CD4-positive, alpha-beta T cell treated with Interleukin-15 for 1 hour (primary cell): ENCODE measurements at regions not wholly inside any gene's neighbourhood (a gene's known extent, or its start where the extent isn't known, plus 50 kb on each side); places are given as distances from the start of the nearest gene placed in this dataset.

Source experiments
- DNase-seq: peaks from one replicate; pipeline ENCODE4 v3.0.0-alpha.2; 2020

DNA sequence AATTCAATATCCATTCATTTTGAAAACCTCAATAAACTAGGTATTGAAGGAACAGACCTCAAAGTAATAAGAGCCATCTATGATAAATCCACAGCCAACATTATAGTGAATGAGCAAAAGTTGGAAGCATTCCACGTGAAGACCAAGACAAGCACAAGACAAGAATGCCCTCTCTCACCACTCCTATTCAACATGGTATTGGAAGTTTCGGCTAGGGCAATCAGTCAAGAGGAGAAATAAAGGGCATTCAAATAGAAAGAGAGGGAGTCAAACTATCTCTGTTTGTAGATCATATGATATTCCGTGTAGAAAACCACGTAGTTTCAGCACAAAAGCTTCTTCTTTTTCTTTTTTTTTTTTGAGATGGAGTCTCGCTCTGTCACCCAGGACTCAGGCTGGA, 550.3 kb downstream of the FSCB start:
- no peak for DNase-seq

DNA sequence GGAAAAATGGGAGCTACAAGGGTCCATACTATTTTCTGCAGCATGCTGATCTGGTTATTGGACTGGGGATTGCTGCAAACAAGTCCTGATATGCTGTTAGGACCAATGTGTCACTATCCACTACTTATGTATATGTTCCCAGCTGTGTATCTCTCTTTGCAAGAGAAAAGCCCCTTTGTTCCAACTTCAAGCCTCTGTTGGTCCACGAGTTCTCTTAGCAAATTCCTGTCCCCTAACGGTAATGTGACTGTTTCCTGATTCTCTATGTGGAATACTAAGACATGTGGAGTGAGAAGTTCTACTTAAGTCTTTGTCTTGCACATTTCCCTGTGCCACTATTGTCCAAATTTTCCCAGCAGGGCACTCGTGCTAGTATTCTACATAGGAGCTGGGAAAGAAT, 557.7 kb downstream of the FSCB start:
- DNase-seq: no peak

DNA sequence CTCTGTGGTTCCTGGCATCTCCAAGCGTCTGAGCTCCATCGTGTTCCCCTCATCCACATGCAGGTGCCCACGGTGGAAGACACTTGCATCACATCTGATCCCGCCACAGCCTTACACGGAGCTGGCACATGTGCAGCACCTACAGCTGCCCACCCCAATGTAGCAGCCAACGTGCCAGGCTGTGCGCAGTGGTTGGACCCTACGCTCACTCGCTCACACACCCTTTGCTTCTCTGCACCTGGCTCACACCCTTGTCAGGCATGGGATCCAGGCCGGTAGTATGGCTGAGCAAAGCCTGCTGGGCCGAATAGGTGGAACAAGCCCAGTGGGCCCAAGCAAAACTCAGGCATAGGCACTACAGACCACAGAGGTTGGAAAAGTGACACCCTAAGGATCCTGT, 567.2 kb downstream of the FSCB start:
- DNase-seq: no peak

DNA sequence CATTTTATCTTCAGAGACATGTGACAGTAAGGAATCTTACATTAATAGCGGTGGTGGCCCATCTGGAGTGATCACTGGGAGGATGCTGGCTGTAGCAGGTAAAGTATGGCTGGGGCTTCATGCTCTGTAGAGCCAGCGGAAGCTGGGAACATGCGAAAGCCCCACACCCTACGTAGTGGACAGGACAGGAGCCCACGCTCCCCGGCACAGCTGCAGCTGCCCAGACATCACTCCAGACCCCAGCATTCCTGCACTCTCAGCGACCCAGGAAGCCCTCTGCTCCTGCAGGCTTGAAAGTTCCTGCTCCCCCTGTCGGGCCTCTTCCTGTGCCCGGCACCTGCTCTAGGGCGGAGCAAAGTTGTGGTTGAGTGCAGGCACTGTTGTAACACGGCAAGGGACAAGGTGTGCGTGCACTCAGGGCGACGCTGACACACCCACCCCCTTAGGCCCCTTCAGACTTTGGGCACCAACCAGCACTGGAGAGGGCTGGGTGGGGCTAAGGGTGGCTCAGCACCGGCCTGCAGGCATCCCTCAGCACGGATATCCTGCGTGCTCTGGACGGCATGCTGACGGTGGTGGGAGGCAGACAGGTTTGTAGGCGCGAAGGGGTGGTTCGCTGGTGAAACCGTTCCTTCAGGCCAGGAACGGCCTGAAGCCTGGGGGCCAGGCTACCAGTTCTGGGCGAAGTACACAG, 568.3 kb downstream of the FSCB start:
- DNase-seq: no peak

DNA sequence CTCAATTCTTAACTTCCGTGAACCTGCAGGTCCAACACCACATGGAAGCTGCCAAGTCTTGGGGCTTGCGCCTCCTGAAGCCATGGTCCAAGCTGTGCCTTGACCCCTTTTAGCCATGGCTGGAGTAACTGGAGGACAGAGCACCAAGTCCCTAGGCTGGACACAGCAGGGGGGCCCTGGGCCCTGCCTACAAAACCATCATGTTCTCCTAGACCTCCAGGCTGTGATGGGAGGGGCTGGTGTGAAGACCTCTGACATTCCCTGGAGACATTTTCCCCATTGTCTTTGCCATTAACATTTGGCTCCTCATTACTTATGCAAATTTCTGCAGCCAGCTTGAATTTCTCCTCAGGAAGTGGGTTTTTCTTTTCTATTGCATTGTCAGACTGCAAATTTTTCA, 570.1 kb downstream of the FSCB start:
- no peak for DNase-seq

DNA sequence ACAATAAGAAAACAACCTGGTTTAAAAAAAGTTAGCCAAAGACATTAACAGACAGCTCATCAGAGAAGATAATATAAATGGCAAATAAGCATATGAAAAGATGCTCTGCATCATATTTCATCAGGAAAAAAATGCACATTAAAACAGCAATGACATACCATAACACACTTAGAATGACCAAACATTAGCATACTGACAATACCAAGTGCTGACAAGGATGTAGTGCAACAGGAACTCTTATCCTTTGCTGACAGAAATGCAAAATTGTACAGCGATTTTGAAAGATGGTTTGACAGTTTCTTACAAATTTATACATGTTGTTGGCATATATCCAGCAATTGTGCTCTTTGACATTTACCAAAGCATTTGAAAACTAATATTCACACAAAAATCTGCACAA, 573.0 kb downstream of the FSCB start:
- DNase-seq: no peak

DNA sequence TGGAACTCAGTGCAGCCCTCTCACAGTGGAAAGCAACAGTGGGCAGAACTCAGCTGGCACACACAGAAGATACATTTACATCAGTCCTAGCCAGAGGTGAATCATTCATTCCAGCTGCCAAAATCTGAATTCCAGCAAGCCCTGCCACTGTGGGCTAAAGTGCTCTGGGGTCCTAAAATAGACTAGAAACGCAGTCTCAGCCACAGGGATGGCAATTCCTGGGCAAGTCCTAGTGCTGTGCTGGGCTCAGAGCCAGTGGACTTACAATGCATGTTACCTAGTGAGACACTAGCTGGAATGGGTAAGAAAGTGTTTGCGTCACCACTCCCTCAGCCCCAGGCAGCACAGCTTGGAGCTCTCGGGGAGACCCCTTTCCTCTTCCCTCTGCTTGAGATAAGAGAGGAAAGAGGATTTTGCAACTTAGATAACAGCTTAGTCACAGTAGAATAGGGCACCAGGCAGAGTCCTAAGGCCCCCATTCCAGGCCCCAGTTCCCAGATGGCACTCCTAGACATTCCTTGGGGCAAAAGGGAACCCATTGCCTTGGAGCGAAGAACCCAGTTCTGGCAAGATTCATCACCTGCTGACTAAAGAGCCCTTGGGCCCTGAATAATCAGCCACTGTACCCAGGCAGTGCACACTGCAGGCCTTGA, 592.9 kb downstream of the FSCB start:
- no peak for DNase-seq

DNA sequence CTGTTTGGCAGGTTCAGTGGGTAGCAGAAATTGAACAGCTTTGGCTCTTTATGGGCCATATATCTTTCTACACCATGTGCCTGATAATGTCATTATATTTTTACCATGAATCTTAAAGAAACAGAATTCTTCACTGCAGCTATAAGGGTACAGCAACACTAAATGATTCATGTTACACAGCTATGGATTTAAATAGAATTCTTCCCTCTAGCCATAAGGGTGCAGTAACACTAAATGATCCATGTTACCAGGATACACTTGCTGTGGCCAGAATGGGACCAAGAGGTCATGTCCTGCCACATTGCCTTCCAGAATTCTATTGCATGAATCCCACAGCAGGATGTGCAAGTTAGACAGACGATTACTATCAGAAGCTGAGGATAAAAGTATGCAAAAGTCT, 603.9 kb downstream of the FSCB start:
- DNase-seq: no peak

DNA sequence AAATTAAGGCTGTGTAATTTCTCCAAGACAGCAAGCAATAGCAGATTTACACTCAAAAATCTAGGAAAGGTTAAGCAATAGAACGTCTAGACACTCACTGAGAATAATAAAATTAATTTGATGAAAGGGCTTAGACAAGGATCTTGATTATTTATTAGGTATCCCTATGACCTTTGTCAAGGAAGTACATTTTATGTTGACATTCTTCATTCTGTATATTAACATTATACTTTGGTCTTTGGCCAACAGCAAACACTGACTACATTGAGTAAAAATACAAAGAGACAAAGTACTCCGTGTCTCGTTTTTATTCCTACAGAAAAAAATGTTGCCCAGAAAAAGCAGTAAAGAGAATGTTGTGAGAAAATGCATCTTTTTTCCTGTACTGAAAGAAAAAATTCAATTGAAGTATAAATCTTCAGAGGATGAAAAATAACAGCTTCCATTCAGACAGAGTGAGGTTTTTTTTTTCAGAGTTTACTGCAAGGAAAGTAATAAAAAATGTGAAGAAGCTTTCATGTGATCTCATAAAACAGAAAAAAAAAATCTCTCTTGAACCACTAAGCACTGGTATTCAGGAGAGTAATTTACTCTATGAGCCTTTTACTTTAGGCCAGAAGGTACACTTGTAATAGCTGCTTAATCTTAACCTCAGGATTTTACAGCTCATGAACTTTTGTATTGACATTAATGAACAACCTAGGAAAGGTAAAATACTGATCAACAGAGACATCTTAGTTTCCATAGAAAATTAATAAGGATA, 605.0 kb downstream of the FSCB start:
- DNase-seq: no peak

DNA sequence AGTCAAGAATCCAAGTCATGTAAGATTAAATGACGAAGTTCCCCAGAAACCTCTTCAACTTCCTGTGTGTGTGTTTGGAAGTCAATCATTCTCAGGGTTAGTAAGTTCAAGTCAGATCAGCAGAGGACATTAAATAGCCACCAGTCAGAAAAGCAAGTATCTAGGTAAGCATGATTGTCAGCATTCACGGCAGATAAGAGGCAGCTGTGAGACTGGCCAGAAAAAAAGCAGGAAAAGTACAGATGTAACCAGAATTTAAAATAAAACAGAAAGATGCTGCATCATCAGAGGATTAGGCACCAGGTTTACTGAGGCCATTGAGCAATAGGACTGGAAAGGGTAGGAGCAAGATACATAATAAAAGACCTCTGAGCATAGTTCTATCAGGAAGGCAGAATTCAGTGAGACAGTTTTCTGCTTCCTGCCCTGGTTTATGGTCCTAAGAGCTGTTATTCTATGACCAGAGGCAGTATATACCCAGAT, 606.9 kb downstream of the FSCB start:
- no peak for DNase-seq

DNA sequence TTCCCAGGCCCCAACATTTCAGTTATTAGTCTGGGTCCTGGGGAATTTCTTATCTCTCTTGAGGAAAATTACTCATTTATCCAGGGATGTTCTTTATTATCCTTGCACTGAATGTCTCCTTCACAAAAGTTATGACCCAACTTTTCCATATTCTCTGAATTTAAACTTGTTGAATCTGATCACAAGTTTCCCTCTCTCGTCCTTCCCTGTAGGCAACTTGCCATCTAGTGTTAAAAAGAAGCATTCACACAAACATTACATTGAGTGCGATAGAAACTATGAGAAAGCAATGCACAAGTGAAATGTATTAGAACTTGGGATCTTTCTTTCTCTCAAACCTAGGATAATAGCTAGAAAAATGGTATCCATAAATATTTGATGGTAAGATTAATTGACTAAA, 608.4 kb downstream of the FSCB start:
- DNase-seq: no peak

DNA sequence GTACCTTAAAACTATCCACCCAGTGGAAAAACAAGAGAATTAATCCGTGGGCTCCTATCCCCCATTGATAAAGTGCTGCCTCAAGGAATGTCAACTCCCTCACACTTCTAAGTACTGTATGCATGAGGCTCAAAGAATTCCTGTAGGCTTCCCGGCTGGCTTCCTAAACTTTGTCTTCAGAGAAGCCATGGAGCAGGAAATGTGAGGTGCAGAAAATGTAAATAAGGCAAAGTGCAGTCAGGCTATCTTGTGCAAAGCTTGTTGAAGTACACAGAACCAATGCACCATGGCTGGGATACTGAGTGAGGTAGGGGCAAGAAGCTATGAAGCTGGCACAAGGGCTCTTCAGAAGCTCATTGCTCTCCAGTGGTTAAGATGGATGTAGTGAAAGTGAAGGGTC, 611.0 kb downstream of the FSCB start:
- DNase-seq: no peak

DNA sequence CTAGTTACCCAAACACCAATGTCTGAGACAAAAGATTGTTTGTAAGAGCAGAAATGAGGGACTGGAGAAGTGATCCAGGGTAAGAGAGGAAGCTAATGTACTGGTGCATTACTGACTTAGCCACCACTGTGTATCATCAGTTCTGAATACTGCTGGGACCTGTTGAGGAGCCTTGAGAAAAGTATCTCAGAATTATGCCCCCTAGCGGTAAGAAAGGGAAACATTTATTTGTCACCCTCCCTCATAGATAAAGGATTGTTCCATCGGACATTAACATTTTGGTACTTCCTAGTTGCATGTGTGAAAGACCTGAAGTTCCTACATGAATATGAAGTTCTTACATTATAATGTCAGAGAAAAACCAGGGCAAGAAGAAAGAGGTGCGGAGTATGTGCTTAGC, 612.5 kb downstream of the FSCB start:
- DNase-seq: no peak

DNA sequence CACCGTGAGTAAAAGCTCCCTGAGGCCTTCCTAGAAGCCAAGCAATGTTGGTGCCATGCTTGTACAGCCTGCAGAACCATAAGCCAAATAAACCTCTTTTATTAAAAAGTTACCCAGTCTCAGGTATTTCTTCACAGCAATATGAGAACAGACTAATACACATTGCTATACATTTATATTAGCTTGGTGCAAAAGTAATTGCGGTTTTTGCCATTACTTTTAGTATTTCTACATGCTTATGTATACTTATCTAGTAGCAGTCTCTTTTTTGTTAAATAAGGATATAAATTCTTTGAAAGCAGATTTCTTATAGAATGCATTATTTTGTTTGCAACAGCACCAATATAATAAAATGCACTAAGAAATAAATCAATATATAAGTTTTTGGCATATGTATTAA, 619.6 kb downstream of the FSCB start:
- DNase-seq: no peak

DNA sequence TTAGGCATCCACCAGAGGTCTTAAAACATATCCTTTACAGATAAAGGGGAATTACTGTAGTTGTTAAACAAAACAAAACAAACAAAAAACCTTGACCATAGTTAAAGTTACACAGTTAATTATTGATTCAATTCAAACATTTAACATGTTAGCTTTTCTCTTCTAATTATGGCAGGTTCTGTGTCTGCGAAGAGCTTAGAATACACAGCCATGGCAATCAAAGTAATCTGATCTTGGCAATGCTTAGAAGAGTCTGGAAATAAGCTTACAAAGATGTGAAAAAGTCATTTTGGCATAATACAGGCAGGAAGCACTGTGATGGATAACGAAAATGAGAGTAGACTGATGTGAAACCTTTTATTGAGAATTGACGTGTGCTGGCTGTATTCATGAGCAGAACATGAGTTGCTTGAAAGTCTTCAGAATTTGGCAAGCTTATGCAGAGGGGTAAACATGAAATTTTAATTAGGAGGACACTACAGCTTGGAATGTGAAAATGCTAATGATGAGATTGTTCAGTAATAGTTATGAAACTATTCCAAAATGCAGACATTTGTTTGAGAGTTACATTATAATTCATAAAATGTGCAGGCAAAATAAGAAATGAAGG, 629.6 kb downstream of the FSCB start:
- no peak for DNase-seq

DNA sequence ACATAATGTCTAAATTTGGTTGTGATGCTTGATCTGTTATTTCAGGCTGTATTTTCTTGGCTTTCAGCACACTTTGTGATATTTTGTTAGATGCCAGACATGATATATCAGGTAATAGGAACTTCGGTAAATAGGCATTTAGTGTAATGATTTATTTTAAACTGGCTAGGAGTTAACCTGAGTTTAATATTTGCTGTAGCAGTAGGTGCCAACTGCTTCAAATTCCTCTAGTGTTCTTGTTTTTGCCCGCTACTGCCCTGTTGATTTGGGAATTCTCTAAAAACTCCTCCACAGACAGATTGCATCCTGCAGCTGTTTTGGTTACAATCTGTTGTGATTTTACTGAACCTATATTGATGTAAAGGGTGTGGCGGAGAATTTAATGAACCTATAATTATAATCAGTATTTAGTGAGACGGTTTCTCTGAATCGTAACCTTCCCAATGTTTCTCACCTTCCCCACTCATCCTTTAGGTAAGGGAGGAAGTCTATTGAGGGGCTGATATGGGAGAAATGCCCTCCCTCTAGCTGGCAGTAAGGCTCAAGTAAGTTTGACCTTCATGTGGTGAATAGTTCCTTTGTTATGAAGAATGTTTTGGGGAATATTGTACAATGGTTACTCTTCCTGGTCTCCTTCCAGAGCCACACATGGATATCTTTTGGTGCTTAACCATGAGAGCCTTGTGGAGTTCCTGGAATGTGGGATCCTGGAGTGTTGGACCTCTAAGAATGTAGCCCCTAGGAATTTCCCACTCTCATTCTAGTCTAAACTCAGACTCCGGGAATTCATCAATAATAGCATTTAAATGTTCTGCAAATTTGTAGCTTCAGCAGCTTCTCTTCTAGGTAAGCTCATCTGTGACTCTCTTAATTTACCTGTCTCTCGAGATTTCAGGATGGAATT, 634.1 kb downstream of the FSCB start:
- no peak for DNase-seq

DNA sequence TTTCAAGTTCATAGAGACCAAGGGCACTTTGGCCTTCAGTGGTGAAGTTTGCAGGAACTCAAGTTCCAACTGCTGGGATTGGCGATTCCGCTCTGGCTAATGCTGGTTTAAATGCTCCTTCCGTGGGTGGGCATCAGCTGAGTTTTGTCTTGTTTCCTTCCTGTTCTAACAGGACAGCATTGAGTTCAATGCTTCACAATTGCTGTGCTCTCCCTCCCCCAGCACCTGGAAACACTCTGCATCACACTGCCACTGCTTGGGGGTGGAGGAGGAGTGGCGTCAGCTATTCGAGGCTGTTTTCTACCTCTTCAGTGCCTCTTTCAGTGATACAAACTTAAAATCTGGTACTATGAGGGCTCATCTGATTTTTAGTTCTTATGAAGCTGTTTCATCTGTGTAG, 634.9 kb downstream of the FSCB start:
- DNase-seq: no peak

DNA sequence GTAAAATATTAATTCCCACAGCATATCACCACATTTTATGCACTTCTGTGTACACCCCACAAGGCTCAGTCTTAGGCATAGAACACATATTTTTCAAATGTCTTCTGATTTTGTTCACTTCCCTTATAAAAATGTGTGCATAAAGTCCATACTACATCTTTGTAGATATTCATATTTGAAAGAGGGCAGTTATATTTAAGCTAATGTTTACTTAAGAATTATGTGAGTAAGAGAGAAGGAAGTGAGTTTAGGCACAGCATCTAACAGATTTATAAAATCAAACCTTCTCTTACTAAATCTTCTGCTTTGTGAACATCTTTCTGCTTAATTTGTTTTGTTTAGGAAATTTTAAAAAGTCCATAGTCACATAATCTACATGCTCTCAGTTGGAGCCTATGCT, 648.1 kb downstream of the FSCB start:
- no peak for DNase-seq

DNA sequence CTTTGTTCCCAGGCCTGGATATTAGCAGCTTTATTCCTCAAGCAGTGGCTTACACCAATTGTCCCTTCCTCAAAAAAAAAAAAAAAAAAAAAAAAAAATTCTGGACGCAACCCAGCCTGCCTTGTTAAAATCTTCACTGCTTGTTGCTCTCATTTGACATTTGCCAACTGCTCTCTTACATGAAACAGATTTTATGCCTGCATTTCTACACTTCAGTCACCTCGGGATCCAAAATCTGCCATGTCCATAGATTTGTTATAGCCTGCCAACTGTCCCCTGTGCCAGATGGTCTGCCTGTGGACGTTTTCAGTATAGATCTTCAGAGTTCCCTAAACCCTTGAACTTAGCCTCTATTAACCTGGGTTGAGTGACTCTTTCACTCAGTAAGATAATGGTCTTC, 651.5 kb downstream of the FSCB start:
- DNase-seq: no peak

DNA sequence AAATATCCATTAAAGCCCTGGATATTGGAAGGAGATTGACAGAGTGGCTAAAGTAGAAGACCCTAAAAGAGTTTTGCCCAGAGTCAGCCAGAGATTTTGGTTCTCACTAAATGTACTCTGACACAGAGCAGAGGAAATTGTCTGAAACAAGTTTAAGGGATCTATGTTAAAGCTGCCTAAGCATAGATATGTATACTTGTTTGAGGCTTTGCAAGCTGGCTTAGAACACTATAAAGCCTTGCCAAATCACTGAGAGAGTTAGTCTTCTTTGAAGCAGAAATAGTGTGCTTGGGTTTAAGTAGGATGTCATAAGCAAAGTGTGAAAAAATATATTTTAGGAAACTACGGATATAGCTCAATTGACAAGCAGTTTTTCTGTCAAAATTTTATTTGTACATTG, 653.5 kb downstream of the FSCB start:
- DNase-seq: no peak

DNA sequence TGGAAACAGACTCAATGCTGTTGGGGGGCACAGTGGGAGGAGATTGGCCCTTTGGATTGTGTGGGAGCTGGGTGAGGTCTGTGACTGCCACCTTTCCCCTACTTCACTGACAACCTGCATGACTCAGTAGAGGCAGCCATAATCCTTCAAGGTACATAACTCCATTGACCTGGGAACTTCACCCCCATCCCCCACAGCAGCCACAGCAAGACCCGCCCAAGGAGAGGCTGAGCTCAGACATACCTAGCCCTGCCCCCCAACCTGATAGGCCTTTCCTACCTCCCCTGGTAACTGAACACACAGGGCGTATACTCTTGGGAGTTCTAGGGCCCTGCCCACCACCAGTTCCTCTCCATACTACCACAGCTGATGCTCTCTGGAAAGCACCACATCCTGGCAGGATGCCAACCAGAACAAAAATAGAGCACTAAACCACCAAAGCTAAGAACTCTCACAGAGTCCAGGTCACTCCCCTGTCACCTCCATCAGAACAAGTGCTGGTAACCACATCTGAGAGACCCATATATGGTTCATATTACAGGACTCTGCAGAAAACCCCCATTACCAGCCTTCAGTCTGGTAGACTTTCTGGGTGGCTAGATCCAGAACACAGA, 703.9 kb downstream of the FSCB start:
- no peak for DNase-seq

DNA sequence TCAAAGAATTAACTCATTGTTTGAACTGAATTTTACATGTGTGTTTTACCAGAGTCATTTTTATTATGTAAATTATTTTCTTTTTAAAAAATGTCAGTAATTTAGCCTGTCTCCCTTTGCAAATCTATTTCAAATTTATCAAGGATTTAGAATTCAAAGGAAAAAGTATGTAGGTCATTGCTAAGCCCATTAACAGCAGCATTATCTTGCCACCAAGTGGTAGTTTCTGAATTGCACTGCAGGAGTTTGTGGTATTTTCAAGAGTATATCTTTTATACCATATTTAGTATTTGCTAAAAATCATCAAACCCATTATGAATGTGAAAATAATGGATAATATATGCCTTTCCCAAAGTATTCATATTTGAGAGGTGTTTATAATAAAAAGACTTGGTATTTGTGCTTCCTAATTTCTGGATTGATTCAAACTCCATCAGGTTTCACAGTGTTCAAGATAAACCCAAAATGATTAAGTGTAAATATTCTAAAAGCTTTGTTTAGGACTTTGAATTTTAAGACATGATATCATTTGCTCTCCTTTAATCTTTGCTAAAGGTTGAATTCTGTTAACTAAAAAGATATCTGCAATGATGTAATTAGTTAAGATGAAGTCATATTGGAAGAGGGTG, 711.4 kb downstream of the FSCB start:
- DNase-seq: no peak
